ENCODE measurements at regions not wholly inside any gene's neighbourhood (a gene's known extent, or its start where the extent isn't known, plus 50 kb on each side); places are given as distances from the start of the nearest gene placed in this dataset.

DNA sequence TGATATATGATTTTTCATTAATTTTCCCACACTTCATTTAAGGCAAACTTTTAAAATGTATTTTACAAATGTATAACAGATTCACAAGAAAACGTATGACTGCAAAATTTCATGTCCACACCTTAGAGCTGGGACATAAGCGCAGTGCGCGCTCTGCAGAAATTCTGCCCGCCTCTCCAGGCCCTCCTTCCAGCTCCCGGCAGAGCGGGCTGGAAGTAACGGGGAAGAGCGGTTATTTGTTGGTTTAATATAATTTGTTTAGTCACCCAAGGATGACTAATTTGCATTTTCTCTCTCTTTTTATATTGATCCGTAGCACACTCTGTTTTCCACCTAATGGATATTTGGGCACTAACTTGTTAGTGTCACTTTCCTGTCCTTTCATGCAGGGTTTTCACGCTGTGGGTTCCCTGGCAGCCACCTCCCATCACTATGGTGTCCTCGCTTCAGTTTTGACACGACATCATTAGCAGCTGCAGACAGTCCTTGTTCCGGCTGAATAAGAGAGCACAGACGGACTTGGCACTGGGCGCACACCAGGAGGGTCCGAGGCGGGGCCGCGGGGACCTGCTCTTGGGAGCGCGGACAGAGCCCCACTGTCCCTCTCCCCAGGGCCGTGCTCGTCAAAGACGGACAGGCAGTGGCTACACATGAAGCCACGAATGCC, 129.2 kb upstream of the SEC61G start:
- Histone ChIP-seq H3K27me3 (ENCODE audit: insufficient read depth, low read length, poor library complexity) (no peaks in the 10 kb centered on the region), H3K79me2 (ENCODE audit: insufficient read depth, low read length) (no peaks in the 10 kb centered on the region), H4K20me1 (ENCODE audit: insufficient read depth, low read length) (no peaks in the 10 kb centered on the region), H3K4me2 (ENCODE audit: insufficient read depth, low read length) (no peak overlapping the region), H3K9me3 (ENCODE audit: insufficient read depth, low read length, severe bottlenecking) (no peaks in the 10 kb centered on the region), H3K27ac (ENCODE audit: low read length) (no peak overlapping the region), H3K4me3 (ENCODE audit: low read depth in 1 of 2, low read length in 2 of 2) (no peak overlapping the region), H3K36me3 (ENCODE audit: insufficient read depth, low read length) (no peaks in the 10 kb centered on the region), H2AFZ (ENCODE audit: low read depth, low read length) (no peak overlapping the region), H3K4me1 (ENCODE audit: insufficient read depth, low read length) (no peaks in the 10 kb centered on the region), H3K9ac (ENCODE audit: low read depth, low read length) (no peak overlapping the region)
- ATAC-seq (ENCODE audit: insufficient read depth, low read depth) (no peak), DNase-seq (no peak)
- no peak for TF ChIP-seq CTCF (IDR thresholded peaks at IDR 0.05; ENCODE audit: borderline replicate concordance, extremely low read depth, low read length, poor library complexity, severe bottlenecking)
- TF ChIP-seq EZH2 (IDR thresholded peaks at IDR 0.05; ENCODE audit: borderline replicate concordance, low read depth, low read length, severe bottlenecking): no peak

DNA sequence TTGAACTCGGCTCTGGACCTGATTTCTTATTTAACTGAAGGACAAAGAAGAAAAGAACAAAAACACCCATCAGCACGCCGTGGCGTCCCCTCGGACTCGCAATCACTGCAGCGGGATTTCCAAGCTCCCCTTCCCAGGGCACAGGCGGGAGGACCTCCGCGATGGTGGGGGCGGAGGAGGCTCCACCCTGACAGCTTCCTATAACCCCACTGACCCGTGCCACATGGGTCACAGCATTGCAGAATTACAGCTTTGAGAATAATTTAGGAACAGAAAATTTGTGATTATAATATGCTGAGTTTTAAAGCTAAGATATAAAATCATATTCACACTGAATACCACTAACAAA, 129.7 kb upstream of the SEC61G start:
- Histone ChIP-seq H3K27me3 (ENCODE audit: insufficient read depth, low read length, poor library complexity) (no peaks in the 10 kb centered on the region), H3K4me3 (ENCODE audit: low read depth in 1 of 2, low read length in 2 of 2) (no peak overlapping the region), H3K4me1 (ENCODE audit: insufficient read depth, low read length) (no peaks in the 10 kb centered on the region), H3K9ac (ENCODE audit: low read depth, low read length) (no peak overlapping the region), H3K79me2 (ENCODE audit: insufficient read depth, low read length) (no peaks in the 10 kb centered on the region), H2AFZ (ENCODE audit: low read depth, low read length) (no peak overlapping the region), H3K36me3 (ENCODE audit: insufficient read depth, low read length) (no peaks in the 10 kb centered on the region), H4K20me1 (ENCODE audit: insufficient read depth, low read length) (no peaks in the 10 kb centered on the region), H3K4me2 (ENCODE audit: insufficient read depth, low read length) (no peak overlapping the region), H3K27ac (ENCODE audit: low read length) (no peak overlapping the region), H3K9me3 (ENCODE audit: insufficient read depth, low read length, severe bottlenecking) (no peaks in the 10 kb centered on the region)
- no peak for ATAC-seq (ENCODE audit: insufficient read depth, low read depth)
- TF ChIP-seq CTCF (IDR thresholded peaks at IDR 0.05; ENCODE audit: borderline replicate concordance, extremely low read depth, low read length, poor library complexity, severe bottlenecking): no peak
- TF ChIP-seq EZH2 (IDR thresholded peaks at IDR 0.05; ENCODE audit: borderline replicate concordance, low read depth, low read length, severe bottlenecking): no peak
- no peak for DNase-seq

DNA sequence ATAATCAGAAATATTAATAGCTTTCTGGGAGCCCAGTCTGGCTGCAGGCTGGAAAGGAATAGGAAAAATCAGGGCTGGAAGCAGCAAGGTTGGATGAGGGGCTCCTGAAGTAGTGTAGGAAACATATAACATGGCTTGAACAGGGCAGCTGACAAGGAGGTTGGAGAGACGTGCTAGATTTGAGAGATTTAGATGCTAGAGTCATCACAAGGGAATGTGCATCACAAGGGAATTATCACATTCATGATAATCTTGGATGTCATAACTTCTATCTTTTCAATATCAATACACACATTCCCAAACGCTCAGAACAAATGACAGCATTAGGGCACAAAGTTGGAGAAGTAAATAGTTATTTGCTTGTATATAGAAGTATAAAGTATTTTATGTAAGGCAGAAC, 120.9 kb upstream of the EGFR start:
- Histone ChIP-seq H3K4me3 (ENCODE audit: low read depth in 1 of 2, low read length in 2 of 2) (no peak overlapping the region), H2AFZ (ENCODE audit: low read depth, low read length) (no peak overlapping the region), H3K27me3 (ENCODE audit: insufficient read depth, low read length, poor library complexity) (no peaks in the 10 kb centered on the region), H3K4me2 (ENCODE audit: insufficient read depth, low read length) (no peak overlapping the region), H3K27ac (ENCODE audit: low read length) (no peak overlapping the region), H3K9ac (ENCODE audit: low read depth, low read length) (no peak overlapping the region), H3K9me3 (ENCODE audit: insufficient read depth, low read length, severe bottlenecking) (no peaks in the 10 kb centered on the region), H3K4me1 (ENCODE audit: insufficient read depth, low read length) (no peaks in the 10 kb centered on the region), H3K36me3 (ENCODE audit: insufficient read depth, low read length) (no peaks in the 10 kb centered on the region), H3K79me2 (ENCODE audit: insufficient read depth, low read length) (no peaks in the 10 kb centered on the region), H4K20me1 (ENCODE audit: insufficient read depth, low read length) (no peaks in the 10 kb centered on the region)
- no peak for TF ChIP-seq EZH2 (IDR thresholded peaks at IDR 0.05; ENCODE audit: borderline replicate concordance, low read depth, low read length, severe bottlenecking)
- TF ChIP-seq CTCF (IDR thresholded peaks at IDR 0.05; ENCODE audit: borderline replicate concordance, extremely low read depth, low read length, poor library complexity, severe bottlenecking): no peak
- no peak for DNase-seq
- ATAC-seq (ENCODE audit: insufficient read depth, low read depth): no peak
